H1 (cell line): ENCODE measurements at regions not wholly inside any gene's neighbourhood (a gene's known extent, or its start where the extent isn't known, plus 50 kb on each side); places are given as distances from the start of the nearest gene placed in this dataset.
"Not testable (repeated sequence)": the region's sequence is repeated elsewhere in the genome, so short reads cannot be mapped to it uniquely, and the experiment has no call there.

Experiments used
- POLR2A ChIP-seq, 2 experiments: IDR thresholded peaks; 1 replicate in 1 of 2; 2 replicates in 1 of 2; pipeline ENCODE4 v1.6.1; 2011; ENCODE audit warnings: low read depth in 2 of 2, low read length in 2 of 2, mild to moderate bottlenecking in 2 of 2; ENCODE audit errors: control extremely low read depth in 1 of 2
- YY1 ChIP-seq: IDR thresholded peaks from 2 replicates; pipeline ENCODE4 v1.6.1; 2011; ENCODE audit warnings: low read depth, mild to moderate bottlenecking, low read length

DNA sequence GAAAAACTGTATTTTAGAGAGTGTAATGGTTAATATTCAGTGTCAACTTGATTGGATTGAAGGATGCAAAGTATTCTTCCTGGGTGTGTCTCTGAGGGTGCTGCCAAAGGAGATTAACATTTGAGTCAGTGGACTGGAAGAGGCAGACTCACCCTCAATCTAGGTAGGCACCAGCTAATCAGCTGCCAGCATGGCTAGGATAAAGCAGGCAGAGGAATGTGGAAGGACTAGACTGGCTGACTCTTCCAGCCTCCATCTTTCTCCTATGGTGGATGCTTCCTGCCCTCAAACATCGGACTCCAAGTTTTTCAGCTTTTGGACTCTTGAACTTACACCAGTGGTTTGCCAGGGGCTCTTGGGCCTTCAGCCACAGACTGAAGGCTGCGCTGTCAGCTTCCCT, 740.3 kb downstream of the RNF144A start:
- TF ChIP-seq POLR2A (IDR thresholded peaks at IDR 0.05; ENCODE audit: control extremely low read depth in 1 of 2, low read depth in 2 of 2, low read length in 2 of 2); YY1: not testable (repeated sequence)
